ENCODE measurements at regions not wholly inside any gene's neighbourhood (a gene's known extent, or its start where the extent isn't known, plus 50 kb on each side); places are given as distances from the start of the nearest gene placed in this dataset.

GRCh38 chr12:65517656-65518210 lies 239.2 kb downstream of the MSRB3 start:
- no peak for DNase-seq

DNA sequence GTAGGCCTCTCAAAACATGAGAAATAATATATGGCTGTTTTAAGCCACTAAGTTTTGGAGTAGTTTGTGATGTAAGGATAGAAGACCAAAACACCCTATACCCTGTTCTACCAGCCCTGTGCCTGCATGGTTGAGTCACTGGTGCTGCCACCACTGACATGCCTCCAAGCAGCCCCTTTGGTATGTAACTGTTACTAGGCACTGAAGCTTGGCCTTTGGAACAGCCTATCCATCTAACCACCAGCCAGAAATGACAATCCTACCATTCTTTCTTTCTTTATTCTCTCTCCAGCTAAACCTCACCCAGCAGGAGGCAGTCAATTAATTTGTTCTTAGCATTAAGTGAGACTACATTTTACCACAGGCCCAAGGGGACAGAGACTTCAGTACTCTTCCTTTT lies 240.3 kb downstream of the MSRB3 start:
- no peak for DNase-seq

GRCh38 chr12:65520658-65521057 lies 242.2 kb downstream of the MSRB3 start:
- DNase-seq = no peak

GRCh38 chr12:65522956-65523860 lies 244.7 kb downstream of the MSRB3 start:
- DNase-seq = peak; percentile 57

DNA sequence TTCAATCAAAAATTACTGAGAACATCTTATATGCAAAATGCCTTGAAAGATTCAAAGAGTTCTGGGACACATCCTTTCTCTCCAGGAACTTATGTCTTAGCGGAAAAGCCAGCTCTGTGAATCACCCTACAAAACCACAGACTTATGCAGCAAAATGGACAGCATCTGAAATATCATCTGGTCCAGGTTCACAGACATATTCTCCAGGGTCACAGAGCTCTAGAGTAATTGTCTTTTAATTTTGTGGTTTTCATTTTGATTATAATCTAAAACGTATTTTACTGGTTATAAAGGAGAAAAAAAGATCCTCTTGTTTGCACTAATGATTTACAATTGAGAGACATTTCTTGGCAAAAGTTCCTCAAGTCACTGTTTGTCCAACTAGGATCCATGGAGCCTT lies 246.2 kb downstream of the MSRB3 start:
- no peak for DNase-seq

DNA sequence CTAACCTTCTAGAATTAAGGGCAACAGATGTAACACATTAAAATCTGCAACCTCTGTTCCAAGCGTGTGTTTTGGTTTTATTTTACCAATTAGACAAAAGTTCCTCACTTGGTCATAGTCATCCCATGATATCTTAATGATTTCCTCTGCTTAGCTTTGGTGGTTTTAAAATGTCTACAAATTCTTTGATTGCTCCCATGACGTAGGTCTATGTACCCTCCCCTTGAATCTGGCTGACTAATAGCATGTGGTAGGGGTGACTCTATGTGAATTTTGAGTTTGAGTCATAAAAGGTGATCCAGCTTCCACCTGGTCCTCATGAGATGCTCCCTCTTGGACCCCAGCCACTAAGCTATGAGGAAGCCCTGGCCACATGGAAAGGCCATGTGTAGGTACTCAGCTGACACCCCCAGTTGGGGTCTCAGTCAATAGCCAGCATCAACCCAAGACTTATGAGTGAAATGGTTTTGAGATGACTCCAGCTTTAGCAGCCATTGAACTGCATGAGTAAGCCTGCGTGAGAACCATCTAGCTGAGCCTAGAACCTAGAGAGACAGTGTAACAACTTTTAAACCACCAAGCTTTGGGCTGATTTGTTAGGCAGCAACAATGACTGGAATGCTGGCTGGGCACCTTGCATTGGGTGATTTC lies 247.1 kb downstream of the MSRB3 start:
- no peak for DNase-seq

GRCh38 chr12:65526311-65526710 lies 247.8 kb downstream of the MSRB3 start:
- no peak for DNase-seq

GRCh38 chr12:65528127-65528526 lies 249.6 kb downstream of the MSRB3 start:
- DNase-seq = no peak

- DNase-seq = no peak
Observed at GRCh38 chr12:65529106-65529505, 250.6 kb downstream of the MSRB3 start.

DNA sequence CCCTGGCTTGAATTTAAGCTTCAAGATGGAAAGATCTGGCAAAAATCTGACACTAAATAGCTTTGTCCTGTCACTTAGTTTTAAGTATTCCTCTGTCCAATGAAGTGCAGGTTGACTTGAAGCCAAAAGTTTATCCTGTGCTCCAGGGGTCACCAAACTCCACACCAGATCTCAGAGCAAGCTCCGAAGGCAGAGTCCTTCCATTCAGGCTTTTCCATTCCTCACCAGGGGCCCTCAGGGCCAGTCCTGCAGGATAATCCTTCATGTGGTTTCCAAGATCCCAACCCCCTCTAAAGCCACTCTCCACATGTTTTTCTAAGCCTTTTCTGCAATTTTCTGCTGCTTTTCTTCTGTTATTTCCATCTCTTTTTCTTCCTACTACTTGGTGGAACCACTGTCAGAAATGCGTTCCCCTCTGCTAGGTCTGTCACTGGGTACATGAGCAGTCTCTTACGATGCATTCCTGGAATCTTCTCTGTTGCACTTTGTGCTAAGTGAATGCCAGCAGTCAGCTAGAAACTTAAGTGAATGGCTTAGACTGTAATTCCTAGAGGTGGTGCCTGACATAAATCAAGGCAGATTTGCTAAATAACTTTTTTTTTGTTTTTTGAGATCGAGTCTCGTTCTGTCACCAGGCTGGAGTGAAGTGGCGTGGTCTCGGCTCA lies 251.4 kb downstream of the MSRB3 start:
- DNase-seq = no peak

GRCh38 chr12:65532162-65532561 lies 253.7 kb downstream of the MSRB3 start:
- no peak for DNase-seq

- DNase-seq = no peak
Observed at GRCh38 chr12:65532764-65533163, 254.3 kb downstream of the MSRB3 start.

- no peak for DNase-seq
Observed at GRCh38 chr12:65533177-65533883, 254.8 kb downstream of the MSRB3 start.

DNA sequence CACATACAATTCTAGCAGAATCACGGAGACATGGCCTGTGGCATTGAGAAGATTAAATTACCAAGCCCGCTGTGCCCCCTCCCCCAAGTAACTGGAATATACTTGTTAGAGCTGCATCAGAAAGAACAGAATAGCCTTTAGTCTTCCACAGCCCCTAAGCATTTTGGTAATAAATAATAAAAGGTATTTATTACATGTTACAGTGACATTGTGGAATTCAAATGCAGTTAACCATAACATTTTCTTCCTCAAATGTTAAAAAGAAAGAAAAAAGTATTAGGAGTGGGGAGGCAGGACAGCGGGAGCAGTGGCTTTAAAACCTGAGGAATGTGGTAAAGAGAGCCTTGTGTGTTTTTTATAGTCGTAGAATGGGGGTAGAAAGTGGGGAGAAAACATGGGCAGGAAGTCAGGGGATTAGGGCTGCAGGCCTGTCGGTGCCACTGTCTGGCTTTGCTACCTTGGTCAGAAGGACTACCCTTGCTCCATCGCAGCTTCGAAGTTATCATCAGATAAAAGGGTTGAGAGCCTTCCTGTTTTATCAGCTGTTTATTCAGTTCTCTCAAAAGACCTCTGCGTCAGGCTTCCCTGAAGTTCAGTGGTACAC lies 255.9 kb downstream of the MSRB3 start:
- no peak for DNase-seq

DNA sequence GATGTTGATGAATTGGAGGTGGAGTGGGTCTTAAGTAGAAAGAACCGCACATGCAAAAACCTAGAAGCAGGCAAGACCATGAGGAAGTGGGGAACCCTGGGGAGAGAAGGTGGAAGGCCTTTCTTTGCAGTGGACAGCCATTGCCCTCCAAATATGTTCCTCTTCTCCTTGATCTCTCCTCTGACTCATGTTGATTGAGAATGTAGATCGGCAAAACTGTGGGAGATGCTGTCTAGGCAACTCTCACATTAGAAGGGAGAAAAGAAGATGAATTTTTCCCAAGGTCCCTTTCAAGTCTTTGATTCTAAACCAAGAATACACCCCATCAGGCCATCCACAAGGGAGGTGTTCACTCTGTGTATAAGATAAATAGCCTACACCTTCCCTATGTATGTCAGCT lies 257.5 kb downstream of the MSRB3 start:
- no peak for DNase-seq

DNA sequence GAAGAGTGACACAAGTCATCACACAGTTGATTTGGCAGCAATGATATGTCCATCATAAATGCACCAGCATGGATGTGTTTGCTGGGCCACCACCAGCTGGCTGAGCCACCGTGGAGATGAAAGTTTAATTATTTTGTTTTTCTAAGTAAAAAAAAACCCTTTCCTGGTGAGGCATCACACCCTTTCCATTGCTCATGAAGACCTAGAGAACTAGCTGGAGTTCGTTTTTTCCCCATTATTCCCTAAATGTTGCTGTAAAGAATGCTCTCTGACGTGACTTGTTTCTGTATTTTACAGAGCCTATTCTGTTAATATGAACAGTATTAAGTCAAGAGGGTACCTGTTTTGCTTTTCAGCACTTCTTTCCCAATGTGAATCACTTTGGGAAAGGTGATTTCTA lies 257.9 kb downstream of the MSRB3 start:
- DNase-seq = no peak

GRCh38 chr12:65536876-65537681 lies 258.6 kb downstream of the MSRB3 start:
- peak; percentile 79 for DNase-seq

- DNase-seq = no peak
Observed at GRCh38 chr12:65537978-65538377, 259.5 kb downstream of the MSRB3 start.

GRCh38 chr12:65539023-65539422 lies 260.5 kb downstream of the MSRB3 start:
- DNase-seq = no peak

DNA sequence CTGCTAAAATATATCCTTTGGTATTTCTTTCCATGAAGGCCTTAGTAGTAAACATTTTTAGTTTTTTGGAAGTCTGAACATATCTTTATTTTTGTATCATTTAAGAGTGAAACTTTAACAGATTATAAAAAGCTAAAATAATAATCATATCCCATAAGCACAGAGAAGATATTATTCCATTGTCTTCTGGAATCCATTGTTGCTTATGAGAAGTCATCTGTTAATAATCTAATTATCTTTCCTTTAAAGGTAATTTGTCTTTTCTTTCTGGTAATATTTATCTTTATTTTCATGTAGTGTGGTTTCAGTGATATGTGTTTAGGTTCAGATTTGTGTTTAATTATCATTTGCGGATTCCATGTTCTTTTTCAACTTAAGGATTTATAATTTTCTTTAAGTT lies 261.7 kb downstream of the MSRB3 start:
- DNase-seq = no peak

DNA sequence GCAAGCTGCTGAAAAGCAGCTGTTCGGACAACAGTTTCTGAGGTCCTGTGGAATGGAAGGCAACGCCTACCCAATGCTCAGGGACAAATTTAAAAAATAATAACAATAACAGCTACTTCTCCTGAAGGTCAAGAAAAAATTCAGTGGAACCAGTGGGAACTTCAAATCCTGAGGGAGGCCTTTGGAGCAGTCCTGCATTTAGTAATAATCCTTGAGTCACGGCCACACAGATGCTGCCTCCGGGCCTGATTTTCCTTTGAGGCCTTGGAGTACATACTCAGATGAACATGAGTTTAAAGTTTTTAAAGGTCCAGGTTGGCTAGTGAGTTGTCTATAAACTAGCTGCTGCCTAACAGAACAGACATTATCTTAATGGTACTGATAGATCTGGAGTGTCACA lies 268.0 kb downstream of the MSRB3 start:
- no peak for DNase-seq
